Neural progenitor cell (in vitro differentiated cells): ENCODE measurements at regions not wholly inside any gene's neighbourhood (a gene's known extent, or its start where the extent isn't known, plus 50 kb on each side); places are given as distances from the start of the nearest gene placed in this dataset.

Source experiments
- DNase-seq: peaks from one replicate; pipeline ENCODE4 v3.0.0-alpha.2; 2016; ENCODE audit warnings: low spot score
- H2AFZ ChIP-seq: fragments of 200-600 bp; sonication (generic); replicated peaks from 2 replicates; pipeline ENCODE4 v1.6.1; 2016; ENCODE audit warnings: antibody characterized with exemption
- H3F3A ChIP-seq: fragments of 200-600 bp; sonication (generic); 2 replicates; pipeline ENCODE4 v1.6.1; 2016; ENCODE audit warnings: antibody characterized with exemption, low read depth
- H3K27ac ChIP-seq: fragments of 200-600 bp; sonication (generic); 2 replicates; pipeline ENCODE4 v1.5.1; 2016; ENCODE audit warnings: mild to moderate bottlenecking
- H3K27me3 ChIP-seq: fragments of 200-600 bp; sonication (generic); 2 replicates; pipeline ENCODE4 v1.6.1; 2016; ENCODE audit warnings: mild to moderate bottlenecking, moderate library complexity
- H3K36me3 ChIP-seq: fragments of 200-600 bp; sonication (generic); 2 replicates; pipeline ENCODE4 v1.5.1; 2016
- H3K4me1 ChIP-seq: fragments of 200-600 bp; sonication (generic); 2 replicates; pipeline ENCODE4 v1.6.1; 2016; ENCODE audit warnings: mixed run types
- H3K4me2 ChIP-seq: fragments of 200-600 bp; sonication (generic); 2 replicates; pipeline ENCODE4 v1.6.1; 2016
- H3K4me3 ChIP-seq: fragments of 200-600 bp; sonication (generic); 2 replicates; pipeline ENCODE4 v1.5.1; 2016
- H3K79me2 ChIP-seq: fragments of 200-600 bp; sonication (generic); 2 replicates; pipeline ENCODE4 v1.6.1; 2016; ENCODE audit warnings: low read depth
- H3K9ac ChIP-seq: fragments of 200-600 bp; sonication (generic); 2 replicates; pipeline ENCODE4 v1.6.1; 2016
- H3K9me3 ChIP-seq: fragments of 200-600 bp; sonication (generic); 2 replicates; pipeline ENCODE4 v1.5.1; 2016; ENCODE audit warnings: low read depth
- H4K20me1 ChIP-seq: fragments of 200-600 bp; sonication (generic); 2 replicates; pipeline ENCODE4 v1.6.1; 2016; ENCODE audit warnings: low read depth
- H3K27ac Mint-ChIP-seq: 3 replicates; pipeline ENCODE4 v1.8.0; 2021; ENCODE audit warnings: mixed read lengths
- H3K27me3 Mint-ChIP-seq: 2 replicates; pipeline ENCODE4 v1.8.0; 2022; ENCODE audit warnings: low read depth, mild to moderate bottlenecking, inconsistent platforms, moderate library complexity, mixed read lengths; ENCODE audit not compliant: insufficient read depth
- H3K36me3 Mint-ChIP-seq: 3 replicates; pipeline ENCODE4 v1.8.0; 2021; ENCODE audit warnings: mixed read lengths
- H3K4me1 Mint-ChIP-seq: 3 replicates; pipeline ENCODE4 v1.8.0; 2021; ENCODE audit warnings: mixed read lengths
- H3K4me3 Mint-ChIP-seq: 3 replicates; pipeline ENCODE4 v1.8.0; 2021; ENCODE audit warnings: mild to moderate bottlenecking, moderate library complexity, mixed read lengths
- H3K9me3 Mint-ChIP-seq: 3 replicates; pipeline ENCODE4 v1.8.0; 2020; ENCODE audit warnings: mixed read lengths
- CTCF ChIP-seq: fragments of 200-600 bp; sonication (generic); IDR thresholded peaks from 2 replicates; pipeline ENCODE4 v1.5.1; 2017; ENCODE audit warnings: antibody characterized with exemption, mild to moderate bottlenecking
- EZH2 ChIP-seq: fragments of 200-600 bp; sonication (generic); IDR thresholded peaks from 2 replicates; pipeline ENCODE4 v1.6.1; 2017; ENCODE audit warnings: antibody characterized with exemption, mild to moderate bottlenecking, moderate library complexity
- EZH2phosphoT487 ChIP-seq: fragments of 200-600 bp; sonication (generic); IDR thresholded peaks from 2 replicates; pipeline ENCODE4 v1.6.1; 2017; ENCODE audit warnings: antibody characterized with exemption

DNA sequence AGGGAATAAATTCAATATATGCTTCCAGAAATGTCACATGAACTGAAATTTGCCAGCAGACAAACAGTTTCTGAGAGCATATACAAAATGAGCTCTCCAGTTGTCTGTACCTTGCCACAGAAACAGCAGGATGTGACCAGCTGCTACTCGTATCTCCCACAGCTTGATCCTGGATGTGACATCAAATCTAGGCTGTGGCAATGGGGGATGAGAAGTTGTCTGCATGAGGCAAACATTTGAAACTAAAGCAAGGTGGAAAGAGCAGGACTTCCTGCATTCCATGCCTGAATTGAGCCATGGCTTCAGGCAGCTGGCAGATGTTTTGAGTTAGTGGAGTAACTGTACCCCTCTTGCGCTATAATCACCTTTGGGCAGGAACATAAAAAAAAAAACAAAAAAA, 1724.0 kb downstream of the RPA4 start:
- Histone ChIP-seq H3K4me3 (no peak overlapping the region), H3K4me2 (no peak overlapping the region), H3F3A (peaks cover 14% of the 10 kb centered on the region), H3K9me3 (no peaks in the 10 kb centered on the region), H3K79me2 (peaks cover 89% of the 10 kb centered on the region), H3K27ac (no peak overlapping the region), H3K9ac (no peak overlapping the region), H3K36me3 (no peaks in the 10 kb centered on the region), H3K27me3 (no peaks in the 10 kb centered on the region), H3K4me1 (peaks cover 34% of the 10 kb centered on the region), H4K20me1 (peaks cover 13% of the 10 kb centered on the region), H2AFZ (no peak overlapping the region)
- no peak for DNase-seq
- H3K4me3 Mint-ChIP-seq, result no peak overlapping the region
- peak overlapping the region; percentile 50 for H3K27ac Mint-ChIP-seq
- H3K36me3 Mint-ChIP-seq, result peaks cover 20% of the 10 kb centered on the region
- TF ChIP-seq CTCF, result no peak
- no peak for TF ChIP-seq EZH2
- no peak for TF ChIP-seq EZH2phosphoT487
- peaks cover 5% of the 10 kb centered on the region for H3K9me3 Mint-ChIP-seq
- peaks cover 3% of the 10 kb centered on the region for H3K27me3 Mint-ChIP-seq
- H3K4me1 Mint-ChIP-seq, result peaks cover 31% of the 10 kb centered on the region

GRCh38 chrX:98627645-98628044, 1743.9 kb downstream of the RPA4 start:
- peaks cover 2% of the 10 kb centered on the region for H3F3A ChIP-seq
- no peak overlapping the region for H3K4me3 Mint-ChIP-seq
- no peaks in the 10 kb centered on the region for H3K4me1 ChIP-seq
- H3K36me3 Mint-ChIP-seq, result peaks cover 41% of the 10 kb centered on the region
- no peak overlapping the region for H3K27ac Mint-ChIP-seq
- no peaks in the 10 kb centered on the region for H3K27me3 Mint-ChIP-seq
- peaks cover 52% of the 10 kb centered on the region for H3K79me2 ChIP-seq
- no peaks in the 10 kb centered on the region for H3K4me1 Mint-ChIP-seq
- H3K9me3 ChIP-seq, result peaks cover 4% of the 10 kb centered on the region
- no peak overlapping the region for H3K27ac ChIP-seq
- no peak overlapping the region for H3K4me3 ChIP-seq
- H3K9me3 Mint-ChIP-seq, result peaks cover 17% of the 10 kb centered on the region
- H3K9ac ChIP-seq, result no peak overlapping the region
- H3K27me3 ChIP-seq, result no peaks in the 10 kb centered on the region
- no peak overlapping the region for H3K4me2 ChIP-seq
- H3K36me3 ChIP-seq, result peaks cover 16% of the 10 kb centered on the region
- TF ChIP-seq EZH2, result no peak
- TF ChIP-seq CTCF, result no peak
- no peak for TF ChIP-seq EZH2phosphoT487
- DNase-seq, result no peak
- H4K20me1 ChIP-seq, result no peaks in the 10 kb centered on the region
- no peak overlapping the region for H2AFZ ChIP-seq

- Histone ChIP-seq H3K4me3 (no peak overlapping the region), H3K9ac (no peak overlapping the region), H3F3A (no peaks in the 10 kb centered on the region), H3K79me2 (no peaks in the 10 kb centered on the region), H3K27me3 (no peaks in the 10 kb centered on the region), H3K4me2 (no peak overlapping the region), H3K9me3 (peaks cover 9% of the 10 kb centered on the region), H3K36me3 (peaks cover 20% of the 10 kb centered on the region), H2AFZ (no peak overlapping the region), H4K20me1 (no peaks in the 10 kb centered on the region), H3K27ac (no peak overlapping the region), H3K4me1 (no peaks in the 10 kb centered on the region)
- H3K36me3 Mint-ChIP-seq, result peaks cover 46% of the 10 kb centered on the region
- no peak overlapping the region for H3K27ac Mint-ChIP-seq
- H3K9me3 Mint-ChIP-seq, result peaks cover 36% of the 10 kb centered on the region
- no peaks in the 10 kb centered on the region for H3K27me3 Mint-ChIP-seq
- no peak for DNase-seq
- TF ChIP-seq CTCF (no peak), EZH2 (no peak), EZH2phosphoT487 (no peak)
- H3K4me1 Mint-ChIP-seq, result no peaks in the 10 kb centered on the region
- H3K4me3 Mint-ChIP-seq, result no peak overlapping the region
Observed at GRCh38 chrX:98637451-98637850, 1753.7 kb downstream of the RPA4 start.
